ENCODE measurements at regions not wholly inside any gene's neighbourhood (a gene's known extent, or its start where the extent isn't known, plus 50 kb on each side); places are given as distances from the start of the nearest gene placed in this dataset.

GRCh38 chr2:238635647-238636051 lies 208.9 kb downstream of the ASB1 start:
- no peak for DNase-seq (ENCODE audit: low spot score)

- DNase-seq (ENCODE audit: low spot score) = no peak
Measured at GRCh38 chr2:238636269-238637073, 209.7 kb downstream of the ASB1 start.

GRCh38 chr2:238638100-238638981 lies 209.5 kb upstream of the TWIST2 start:
- DNase-seq (ENCODE audit: low spot score) = no peak

- DNase-seq (ENCODE audit: low spot score) = no peak
Measured at GRCh38 chr2:238638982-238639628, 208.8 kb upstream of the TWIST2 start.

- DNase-seq (ENCODE audit: low spot score) = no peak
Measured at GRCh38 chr2:238640486-238640885, 207.4 kb upstream of the TWIST2 start.

- DNase-seq (ENCODE audit: low spot score) = no peak
Measured at GRCh38 chr2:238642973-238643372, 204.9 kb upstream of the TWIST2 start.

- no peak for DNase-seq (ENCODE audit: low spot score)
Measured at GRCh38 chr2:238643400-238643907, 204.4 kb upstream of the TWIST2 start.

- DNase-seq (ENCODE audit: low spot score) = no peak
Measured at GRCh38 chr2:238644095-238645081, 203.5 kb upstream of the TWIST2 start.

GRCh38 chr2:238645095-238645494 lies 202.8 kb upstream of the TWIST2 start:
- no peak for DNase-seq (ENCODE audit: low spot score)

GRCh38 chr2:238645716-238646115 lies 202.2 kb upstream of the TWIST2 start:
- no peak for DNase-seq (ENCODE audit: low spot score)

GRCh38 chr2:238646281-238646680 lies 201.6 kb upstream of the TWIST2 start:
- DNase-seq (ENCODE audit: low spot score) = no peak

- no peak for DNase-seq (ENCODE audit: low spot score)
Measured at GRCh38 chr2:238646803-238647202, 201.1 kb upstream of the TWIST2 start.

GRCh38 chr2:238649123-238649522 lies 198.8 kb upstream of the TWIST2 start:
- DNase-seq (ENCODE audit: low spot score) = no peak

- DNase-seq (ENCODE audit: low spot score) = no peak
Measured at GRCh38 chr2:238649936-238650518, 197.9 kb upstream of the TWIST2 start.

GRCh38 chr2:238650536-238650935 lies 197.3 kb upstream of the TWIST2 start:
- no peak for DNase-seq (ENCODE audit: low spot score)

GRCh38 chr2:238651306-238652052 lies 196.4 kb upstream of the TWIST2 start:
- no peak for DNase-seq (ENCODE audit: low spot score)

GRCh38 chr2:238652053-238652770 lies 195.7 kb upstream of the TWIST2 start:
- no peak for DNase-seq (ENCODE audit: low spot score)

GRCh38 chr2:238652771-238653157 lies 195.1 kb upstream of the TWIST2 start:
- DNase-seq (ENCODE audit: low spot score) = no peak

GRCh38 chr2:238653431-238654109 lies 194.3 kb upstream of the TWIST2 start:
- DNase-seq (ENCODE audit: low spot score) = no peak

All from CD4-positive, alpha-beta T cell treated with Interleukin-2 at 100 ng/mL for 4 hours (primary cell).